ENCODE measurements at regions not wholly inside any gene's neighbourhood (a gene's known extent, or its start where the extent isn't known, plus 50 kb on each side); places are given as distances from the start of the nearest gene placed in this dataset.

DNA sequence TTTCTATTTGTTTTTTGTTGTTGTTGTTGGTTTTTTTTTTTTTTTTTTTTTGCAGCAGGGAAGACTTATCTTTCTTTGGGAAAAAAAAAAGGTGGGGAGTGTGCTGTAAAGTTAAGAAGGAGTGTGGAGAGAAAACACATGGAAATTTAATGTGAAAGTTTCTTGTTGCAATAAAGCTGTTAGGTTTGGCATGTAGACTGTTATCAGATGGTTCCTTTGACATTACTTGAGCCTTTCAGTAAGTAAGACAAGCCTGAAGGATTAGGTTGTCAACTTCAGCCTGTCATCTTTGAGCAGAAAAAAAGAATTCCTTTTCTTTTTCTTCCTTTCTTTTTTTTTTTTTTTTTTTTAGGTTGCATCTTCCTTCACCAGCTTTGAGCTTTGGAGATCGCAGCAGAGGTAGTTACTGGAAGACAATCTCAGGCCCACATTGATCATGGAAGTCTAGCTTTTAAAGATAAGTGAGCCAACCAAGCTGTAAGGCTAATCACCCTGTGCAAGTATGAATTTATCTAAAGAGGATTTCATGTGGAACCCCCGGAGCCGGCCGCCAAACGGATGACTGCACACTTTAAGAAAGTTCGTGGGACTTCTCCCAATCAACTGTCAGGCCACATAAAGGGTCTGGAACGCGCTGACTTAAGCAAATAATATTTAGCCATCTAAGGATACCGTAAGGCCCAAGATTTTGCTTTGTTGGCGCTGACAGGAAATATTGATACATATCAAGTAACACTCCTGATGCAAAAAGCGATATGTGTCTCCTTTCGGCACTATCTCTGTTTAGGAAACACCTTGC lies 1040.1 kb upstream of the NR2F2 start:
- no peak for DNase-seq (ENCODE audit: low spot score)

DNA sequence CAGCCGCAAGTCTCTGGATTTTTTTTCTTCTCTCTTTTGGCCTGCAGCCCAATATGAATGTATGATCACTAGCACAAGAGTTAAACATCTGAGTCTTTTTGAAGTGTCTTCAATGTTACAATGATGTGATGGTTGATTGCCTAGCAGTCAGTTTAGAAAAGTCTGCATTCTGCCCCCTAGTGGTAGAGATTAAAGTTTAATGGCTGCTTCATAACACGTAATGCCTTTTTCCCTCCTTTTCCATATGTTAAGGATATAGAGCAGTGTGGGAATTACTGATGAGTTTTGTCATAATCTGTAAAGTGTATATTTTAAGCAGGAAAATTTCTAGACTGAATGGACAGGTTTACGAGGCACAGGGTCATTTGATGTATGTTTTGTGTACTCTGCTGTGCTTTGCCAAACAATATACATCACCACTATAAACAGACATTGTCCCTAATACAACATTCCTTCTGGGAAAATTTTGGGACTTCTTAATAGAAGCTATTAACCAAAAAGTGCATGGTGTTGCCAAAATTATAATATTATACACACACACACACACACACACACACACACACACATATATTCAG lies 1038.5 kb upstream of the NR2F2 start:
- DNase-seq (ENCODE audit: low spot score): peak; percentile 46

DNA sequence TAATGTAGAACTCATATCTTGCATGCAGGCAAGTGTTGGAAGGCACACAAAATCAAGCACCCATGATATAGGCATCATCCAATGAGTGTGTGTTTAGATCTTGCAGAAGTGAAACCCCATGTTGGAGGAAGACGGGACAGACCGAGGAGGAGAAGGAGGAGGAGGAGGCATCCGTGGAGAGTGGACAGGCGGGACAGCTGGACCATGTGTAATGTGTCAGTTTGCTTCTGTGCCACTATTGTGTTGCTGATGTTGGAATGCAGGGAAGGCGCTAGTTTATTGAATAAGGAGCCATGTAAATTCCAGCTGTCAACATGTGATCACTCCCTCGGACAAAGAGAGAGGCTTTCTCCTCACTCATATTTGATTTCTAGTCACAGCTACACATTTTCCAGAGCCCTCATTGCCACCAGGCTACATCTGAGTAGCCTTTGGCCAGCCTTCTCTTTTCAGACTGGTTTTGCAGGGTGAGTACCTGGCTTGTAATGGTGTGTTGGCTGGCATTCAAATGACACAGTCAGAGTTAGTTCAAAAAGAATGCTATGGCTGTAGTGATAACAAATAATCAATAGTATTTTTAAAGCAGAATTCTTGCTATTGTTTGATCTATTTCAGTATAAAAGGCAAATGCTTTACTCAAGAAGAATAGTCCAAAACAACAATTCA lies 1037.6 kb upstream of the NR2F2 start:
- DNase-seq (ENCODE audit: low spot score): peak; percentile 33

DNA sequence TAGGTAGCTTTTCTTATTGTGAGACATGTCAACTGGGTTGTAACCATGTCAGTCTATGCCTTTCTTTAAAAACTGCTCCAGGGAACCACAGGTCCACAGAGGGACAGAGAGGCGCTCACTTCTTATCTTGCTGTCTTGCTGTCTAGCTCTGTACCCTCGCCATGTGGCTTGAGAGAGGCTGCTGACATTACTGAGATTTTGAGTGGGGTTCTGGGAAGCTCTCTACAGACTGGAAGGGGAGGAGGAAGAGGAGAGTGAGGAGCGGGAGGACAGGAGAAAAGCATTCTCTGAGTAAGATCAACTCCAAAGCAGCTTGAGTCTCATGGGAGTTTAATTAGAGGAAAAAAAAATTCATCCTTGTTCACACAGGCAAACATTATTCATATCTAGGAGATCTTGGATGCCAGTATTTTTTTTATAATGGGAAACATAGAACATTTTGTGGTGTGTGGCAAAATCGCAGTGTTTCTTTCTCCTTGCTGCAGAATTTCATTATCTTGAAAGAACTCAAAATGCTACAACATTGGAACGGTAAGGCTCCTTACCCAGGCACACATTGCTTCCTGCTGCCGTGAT lies 1037.0 kb upstream of the NR2F2 start:
- no peak for DNase-seq (ENCODE audit: low spot score)

DNA sequence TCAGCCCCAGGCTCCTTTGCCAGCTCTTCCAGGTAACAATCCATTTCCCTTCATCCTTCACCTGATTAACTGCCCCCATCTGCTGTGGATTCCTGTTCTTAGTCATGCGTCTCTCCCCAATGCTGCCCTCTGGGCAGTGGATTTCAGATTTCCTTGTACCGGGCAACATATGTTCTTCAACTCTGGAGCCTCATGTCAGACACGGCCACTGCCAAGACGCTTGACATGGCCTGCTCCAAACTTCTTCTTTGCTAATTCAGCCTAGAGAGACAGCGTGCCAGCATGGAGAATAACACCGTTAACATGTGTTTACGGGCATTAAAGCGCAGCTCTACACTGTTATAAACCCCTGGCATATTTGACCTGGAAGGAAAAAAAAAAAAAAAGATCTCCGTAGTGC lies 1035.1 kb upstream of the NR2F2 start:
- DNase-seq (ENCODE audit: low spot score): no peak

- no peak for DNase-seq (ENCODE audit: low spot score)
Measured at GRCh38 chr15:95295896-95296625, 1034.4 kb upstream of the NR2F2 start.

DNA sequence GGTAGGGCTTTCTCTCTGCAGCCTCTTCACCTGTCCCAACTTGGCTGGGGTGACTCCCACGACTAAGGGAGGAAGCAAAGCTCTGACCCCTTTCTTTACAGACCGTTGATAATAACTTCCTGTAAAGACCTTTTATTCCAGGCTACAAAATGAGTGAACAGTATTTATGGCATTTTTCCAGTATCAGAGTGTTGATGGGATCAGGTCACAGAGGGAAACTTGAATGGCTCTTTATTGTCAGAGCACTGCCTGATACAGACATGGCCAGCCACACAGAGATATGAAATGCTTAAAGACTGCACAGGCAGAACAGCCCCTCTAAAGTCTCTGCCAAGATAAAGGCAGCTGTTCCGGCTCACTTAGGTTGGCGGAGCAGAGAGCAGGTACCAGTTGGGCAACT lies 1033.9 kb upstream of the NR2F2 start:
- DNase-seq (ENCODE audit: low spot score): no peak

- DNase-seq (ENCODE audit: low spot score): no peak
Measured at GRCh38 chr15:95298729-95299128, 1031.8 kb upstream of the NR2F2 start.

DNA sequence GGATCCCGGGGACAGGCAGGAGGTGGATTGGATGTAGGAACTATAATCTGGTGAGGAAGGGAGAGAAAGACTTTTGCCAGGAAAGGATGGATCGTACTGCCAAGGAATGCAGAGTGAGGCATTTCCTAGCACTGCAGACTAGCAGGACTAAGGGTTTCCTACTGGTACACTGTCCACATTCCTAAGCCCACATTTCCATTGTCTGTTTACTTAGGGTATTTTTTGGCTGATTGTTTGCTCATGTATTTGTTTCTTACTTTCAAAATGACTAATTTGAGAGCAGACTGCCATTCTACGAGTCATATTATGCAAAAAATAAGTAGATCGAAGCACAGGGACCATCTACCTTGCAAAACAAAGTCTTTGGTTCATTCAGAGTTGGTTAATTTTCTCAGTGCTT lies 1029.5 kb upstream of the NR2F2 start:
- DNase-seq (ENCODE audit: low spot score): no peak

GRCh38 chr15:95302206-95302605 lies 1028.3 kb upstream of the NR2F2 start:
- no peak for DNase-seq (ENCODE audit: low spot score)

- DNase-seq (ENCODE audit: low spot score): no peak
Measured at GRCh38 chr15:95302809-95303208, 1027.7 kb upstream of the NR2F2 start.

DNA sequence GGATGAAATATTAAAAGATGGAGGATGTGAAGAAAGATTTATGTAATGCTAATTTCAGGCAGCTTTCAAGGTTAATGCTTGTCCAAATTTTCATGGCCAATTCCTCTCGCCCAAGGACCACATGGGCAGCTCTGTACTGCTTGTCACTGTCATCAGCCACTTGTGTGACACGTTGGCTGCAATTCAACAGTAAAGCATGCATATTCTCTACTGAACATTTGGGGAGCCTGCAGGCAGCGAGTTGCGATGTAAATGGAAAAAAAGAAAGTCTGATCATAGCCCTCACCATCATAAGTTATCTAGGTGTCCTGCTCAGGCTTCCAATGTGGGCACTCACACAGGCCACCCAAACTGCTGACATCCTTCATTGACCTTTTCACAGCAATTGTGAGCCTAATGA lies 1026.8 kb upstream of the NR2F2 start:
- no peak for DNase-seq (ENCODE audit: low spot score)

- no peak for DNase-seq (ENCODE audit: low spot score)
Measured at GRCh38 chr15:95304151-95304946, 1026.2 kb upstream of the NR2F2 start.

GRCh38 chr15:95304947-95305400 lies 1025.5 kb upstream of the NR2F2 start:
- DNase-seq (ENCODE audit: low spot score): no peak

DNA sequence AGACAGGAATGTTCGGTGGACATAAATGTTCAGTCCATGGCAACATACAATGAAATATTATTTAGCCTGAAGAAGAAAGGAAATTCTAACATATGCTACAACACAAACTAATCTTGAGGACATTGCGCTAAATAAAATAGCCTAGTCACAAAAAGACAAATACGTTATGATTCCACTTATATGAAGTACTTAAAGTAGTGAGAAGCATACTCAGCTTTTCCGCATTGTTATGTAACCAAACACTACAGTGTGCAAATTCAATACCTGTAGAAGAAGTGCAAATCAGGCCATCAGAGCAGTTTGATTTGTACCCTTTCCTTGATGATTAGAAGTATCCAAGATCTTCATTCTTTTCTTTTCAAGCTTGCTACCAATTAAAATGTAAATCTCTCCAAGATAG lies 1023.4 kb upstream of the NR2F2 start:
- no peak for DNase-seq (ENCODE audit: low spot score)

GRCh38 chr15:95319242-95319641 lies 1011.3 kb upstream of the NR2F2 start:
- DNase-seq (ENCODE audit: low spot score): no peak

DNA sequence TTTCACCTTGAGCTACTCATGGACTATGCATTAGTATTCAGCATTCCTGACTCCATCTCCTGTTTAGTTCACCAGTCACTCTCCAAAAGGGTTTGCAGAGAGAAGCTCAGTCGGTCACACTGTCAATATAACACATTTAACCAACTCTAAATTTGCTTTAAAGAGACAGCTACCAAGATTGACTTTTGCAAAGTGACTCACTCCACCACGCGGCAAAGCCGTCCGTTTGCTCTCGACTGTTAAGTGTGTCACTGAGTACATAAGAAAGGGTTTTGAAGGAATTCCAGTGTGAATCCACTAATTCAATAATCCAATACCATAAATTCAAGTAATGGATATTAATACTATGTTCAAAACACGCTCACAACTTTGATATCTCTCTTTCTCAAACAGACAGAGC lies 1006.7 kb upstream of the NR2F2 start:
- DNase-seq (ENCODE audit: low spot score): no peak

DNA sequence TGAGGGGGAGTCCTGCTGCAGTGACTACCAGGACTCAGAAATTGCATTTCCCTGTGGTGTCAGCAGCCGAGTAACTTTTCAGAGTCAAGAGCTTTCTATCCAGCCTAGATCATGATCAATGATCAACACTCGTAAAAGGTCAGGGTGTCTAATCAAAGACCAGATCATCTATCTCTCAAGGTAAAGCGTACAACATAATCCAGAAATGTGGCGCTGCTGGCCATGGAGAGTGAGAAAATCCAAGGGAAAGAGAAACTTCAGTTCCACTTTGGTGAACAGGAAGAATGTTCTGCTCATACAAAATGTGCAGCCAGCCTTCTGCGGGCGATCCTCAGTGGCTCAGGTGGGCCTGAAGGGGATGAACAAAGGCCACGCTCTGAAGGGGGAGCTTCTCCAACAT lies 1005.8 kb upstream of the NR2F2 start:
- no peak for DNase-seq (ENCODE audit: low spot score)

- no peak for DNase-seq (ENCODE audit: low spot score)
Measured at GRCh38 chr15:95325763-95326404, 1004.6 kb upstream of the NR2F2 start.

DNA sequence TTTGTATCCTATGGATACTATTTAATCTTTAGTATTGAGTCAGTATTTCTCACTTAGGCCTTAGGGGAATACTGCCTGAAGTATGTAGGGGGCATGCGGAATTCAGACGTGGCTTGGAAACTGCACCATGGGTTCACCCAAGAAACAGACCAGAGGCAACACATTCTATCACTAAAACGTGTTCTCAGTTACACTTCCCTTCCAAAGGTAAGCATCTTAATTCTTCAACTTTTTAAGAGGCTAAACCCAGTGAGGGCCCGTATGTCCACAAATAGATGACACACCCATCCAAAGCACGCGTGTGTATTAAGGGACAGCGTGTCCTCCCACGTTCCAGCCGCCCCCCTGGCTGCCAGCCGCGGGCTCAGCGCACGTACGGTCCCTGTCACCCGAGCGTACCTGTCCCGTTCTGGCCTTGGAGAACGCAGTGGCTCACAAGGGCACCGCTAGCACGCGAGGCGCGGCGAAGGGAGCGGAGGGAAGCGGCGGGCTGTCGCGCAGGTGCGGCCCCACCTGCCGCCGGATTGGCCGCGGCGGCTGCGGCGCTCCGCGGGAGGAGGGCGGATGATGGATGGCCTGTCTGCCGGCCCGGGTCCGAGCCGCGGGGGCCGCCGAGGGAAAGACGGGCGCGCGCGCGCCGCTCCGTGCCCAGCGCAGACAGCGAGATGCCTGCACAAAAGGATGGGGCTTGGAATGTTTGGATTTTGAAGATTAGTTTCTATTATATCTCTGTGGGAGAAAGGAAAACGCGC lies 1003.9 kb upstream of the NR2F2 start:
- no peak for DNase-seq (ENCODE audit: low spot score)

Data from globus pallidus (tissue), 1 donor.